ENCODE measurements at regions not wholly inside any gene's neighbourhood (a gene's known extent, or its start where the extent isn't known, plus 50 kb on each side); places are given as distances from the start of the nearest gene placed in this dataset.

DNA sequence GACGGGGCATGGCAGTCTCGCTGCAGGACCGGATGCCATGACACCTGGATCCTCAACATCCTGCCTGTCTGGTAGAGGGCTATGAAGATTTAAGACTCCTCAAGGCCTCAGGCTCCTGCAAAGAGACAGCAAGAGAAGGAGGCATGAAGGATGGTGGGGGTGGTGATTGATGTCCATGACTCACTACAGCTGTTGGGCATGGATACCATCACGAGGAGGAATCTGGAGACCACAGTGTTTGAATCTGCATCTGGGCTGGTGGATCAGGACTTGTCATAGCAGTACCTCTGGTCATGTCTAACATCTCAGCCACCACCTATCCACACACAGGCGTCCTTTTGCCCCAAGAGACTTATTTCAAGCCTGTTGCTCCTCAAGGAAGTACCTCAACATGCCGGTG lies 50.2 kb upstream of the WSCD1 start:
- WGBS, 2 donors, result 90 to 92% methylated on average over 6 of the region's 6 CpGs
- Histone ChIP-seq H3K27me3 (no peaks in the 10 kb centered on the region), H3K4me1 (no peaks in the 10 kb centered on the region), H3K4me3 (no peak overlapping the region), H3K36me3 (no peaks in the 10 kb centered on the region), H3K27ac (no peak overlapping the region), H3K9me3 (no peaks in the 10 kb centered on the region)
- DNase-seq (ENCODE audit: low spot score in 2 of 2), result no peak
- TF ChIP-seq, protein P1, sequence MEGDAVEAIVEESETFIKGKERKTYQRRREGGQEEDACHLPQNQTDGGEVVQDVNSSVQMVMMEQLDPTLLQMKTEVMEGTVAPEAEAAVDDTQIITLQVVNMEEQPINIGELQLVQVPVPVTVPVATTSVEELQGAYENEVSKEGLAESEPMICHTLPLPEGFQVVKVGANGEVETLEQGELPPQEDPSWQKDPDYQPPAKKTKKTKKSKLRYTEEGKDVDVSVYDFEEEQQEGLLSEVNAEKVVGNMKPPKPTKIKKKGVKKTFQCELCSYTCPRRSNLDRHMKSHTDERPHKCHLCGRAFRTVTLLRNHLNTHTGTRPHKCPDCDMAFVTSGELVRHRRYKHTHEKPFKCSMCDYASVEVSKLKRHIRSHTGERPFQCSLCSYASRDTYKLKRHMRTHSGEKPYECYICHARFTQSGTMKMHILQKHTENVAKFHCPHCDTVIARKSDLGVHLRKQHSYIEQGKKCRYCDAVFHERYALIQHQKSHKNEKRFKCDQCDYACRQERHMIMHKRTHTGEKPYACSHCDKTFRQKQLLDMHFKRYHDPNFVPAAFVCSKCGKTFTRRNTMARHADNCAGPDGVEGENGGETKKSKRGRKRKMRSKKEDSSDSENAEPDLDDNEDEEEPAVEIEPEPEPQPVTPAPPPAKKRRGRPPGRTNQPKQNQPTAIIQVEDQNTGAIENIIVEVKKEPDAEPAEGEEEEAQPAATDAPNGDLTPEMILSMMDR (IDR thresholded peaks at IDR 0.05), result no peak
- TF ChIP-seq EP300 (IDR thresholded peaks at IDR 0.05) (no peak), POLR2A (IDR thresholded peaks at IDR 0.05) (no peak)

DNA sequence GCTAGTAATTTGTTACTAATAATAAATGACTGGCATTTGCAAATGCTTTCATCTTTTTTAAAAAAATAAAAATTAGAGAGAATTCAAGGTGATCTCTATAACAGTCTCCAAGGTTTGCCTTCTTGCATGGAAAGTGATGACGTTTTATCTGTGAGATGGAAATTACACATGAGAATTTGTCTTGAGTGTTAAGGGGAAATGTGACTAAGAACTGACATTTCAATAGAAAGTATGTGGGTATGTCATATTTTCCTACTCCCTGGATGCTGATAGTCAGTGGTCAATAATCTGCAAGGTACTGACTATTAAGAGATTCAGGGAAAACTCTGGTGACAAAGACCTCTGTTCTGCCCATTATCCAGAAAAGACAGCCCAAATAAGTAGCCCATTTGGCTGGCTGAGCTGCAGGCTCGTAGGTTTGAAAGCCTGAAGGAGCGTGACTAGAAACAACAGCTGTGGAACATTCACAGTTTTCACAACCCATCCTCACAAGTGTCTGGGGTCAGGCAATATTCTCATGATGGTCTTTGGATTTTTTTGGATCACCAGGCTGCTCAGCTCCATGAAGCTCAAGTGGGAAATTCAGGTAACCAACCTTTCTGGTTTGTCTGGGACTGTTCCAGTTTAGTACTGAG lies 49.7 kb upstream of the WSCD1 start:
- H3K27me3 ChIP-seq, result no peaks in the 10 kb centered on the region
- no peak for DNase-seq (ENCODE audit: low spot score in 2 of 2)
- 66 to 77% methylated on average over 3 of the region's 3 CpGs for WGBS, 2 donors

More for the DNA sequence above, 49.7 kb upstream of the WSCD1 start:
- H3K4me3 ChIP-seq, result no peak overlapping the region
- no peak overlapping the region for H3K27ac ChIP-seq
- H3K4me1 ChIP-seq, result no peaks in the 10 kb centered on the region
- no peak for TF ChIP-seq EP300 (IDR thresholded peaks at IDR 0.05)
- TF ChIP-seq, protein P1 (IDR thresholded peaks at IDR 0.05), result no peak
- no peak for TF ChIP-seq POLR2A (IDR thresholded peaks at IDR 0.05)
- no peaks in the 10 kb centered on the region for H3K36me3 ChIP-seq
- no peaks in the 10 kb centered on the region for H3K9me3 ChIP-seq

Measured in tibial nerve (tissue), 4 donors.